GM19328 (cell line): ENCODE measurements at regions not wholly inside any gene's neighbourhood (a gene's known extent, or its start where the extent isn't known, plus 50 kb on each side); places are given as distances from the start of the nearest gene placed in this dataset.

Source experiments
- ATAC-seq: cut with Tn5 transposase; IDR thresholded peaks from one replicate; pipeline ENCODE4 v1.9.1; 2021; ENCODE audit warnings: mild to moderate bottlenecking, moderate library complexity; ENCODE audit not compliant: unreplicated experiment

DNA sequence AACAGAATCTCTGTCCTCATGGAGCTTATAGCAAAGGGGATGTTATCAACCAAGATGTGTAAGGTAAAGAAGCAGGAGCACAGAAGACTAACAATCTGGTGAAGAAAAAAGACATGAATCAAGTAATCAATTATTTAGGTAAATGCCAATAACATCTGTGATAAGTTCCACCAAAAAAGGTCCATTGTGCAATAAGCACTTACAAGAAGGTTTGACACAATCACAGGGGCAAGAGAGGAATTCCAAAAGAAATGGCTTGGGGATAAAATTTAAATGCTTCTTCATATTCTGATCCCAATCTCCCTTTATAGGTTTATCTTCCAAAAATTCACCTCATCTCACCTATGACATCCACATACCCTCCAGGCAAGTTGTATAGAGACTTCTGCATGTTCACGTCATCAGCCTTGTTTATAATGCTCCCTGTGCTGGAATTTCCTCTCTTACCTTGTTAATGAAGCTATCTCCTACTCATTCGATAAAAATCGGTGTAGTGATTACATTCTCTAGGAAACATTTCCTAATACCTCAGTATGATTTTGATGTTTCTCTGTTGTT lies 53.6 kb upstream of the DPT start:
- no peak for ATAC-seq

- ATAC-seq, result no peak
Observed at GRCh38 chr1:168783458-168784210, 54.6 kb upstream of the DPT start.

DNA sequence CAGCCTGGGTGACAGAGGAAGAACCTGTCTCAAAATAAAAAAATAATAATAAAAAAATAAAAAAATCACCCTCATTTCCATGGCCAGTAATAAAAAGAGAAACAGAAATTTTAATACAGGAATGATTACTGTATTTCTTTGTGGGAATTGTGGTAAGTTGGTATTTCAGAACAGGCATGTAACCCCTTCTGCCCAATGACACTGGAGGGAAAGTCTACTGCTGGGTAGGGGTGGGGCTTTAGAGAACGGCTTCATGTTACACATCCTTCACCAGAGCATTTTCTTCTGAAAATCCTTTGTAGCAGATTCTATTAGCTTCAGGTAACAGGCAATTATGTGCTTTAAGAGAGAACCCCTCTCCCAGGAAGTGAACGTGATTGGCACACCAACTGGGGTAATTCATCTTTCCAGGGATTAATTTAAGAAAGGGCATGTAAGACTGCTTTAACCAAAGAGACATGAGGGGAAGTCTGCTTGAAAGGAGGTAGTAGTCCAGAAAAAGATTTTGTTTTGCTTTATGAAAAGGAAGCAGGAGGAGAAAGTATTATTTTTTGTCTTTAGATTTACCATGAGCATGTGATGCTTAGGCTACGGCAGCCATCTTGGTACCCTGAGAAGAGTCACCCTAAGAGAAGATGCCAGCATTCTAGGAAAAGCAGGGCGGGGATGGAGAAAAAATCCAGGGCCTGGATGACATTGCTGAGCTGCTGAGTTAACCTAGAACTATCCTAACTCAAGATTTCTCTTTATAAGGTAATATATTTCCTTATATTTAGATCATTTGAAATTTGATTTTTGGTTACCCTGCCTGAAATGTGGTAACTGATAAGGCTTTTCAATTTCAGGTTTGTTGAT lies 57.7 kb upstream of the DPT start:
- no peak for ATAC-seq

- ATAC-seq, result no peak
Observed at GRCh38 chr1:168788258-168788657, 59.3 kb upstream of the DPT start.

DNA sequence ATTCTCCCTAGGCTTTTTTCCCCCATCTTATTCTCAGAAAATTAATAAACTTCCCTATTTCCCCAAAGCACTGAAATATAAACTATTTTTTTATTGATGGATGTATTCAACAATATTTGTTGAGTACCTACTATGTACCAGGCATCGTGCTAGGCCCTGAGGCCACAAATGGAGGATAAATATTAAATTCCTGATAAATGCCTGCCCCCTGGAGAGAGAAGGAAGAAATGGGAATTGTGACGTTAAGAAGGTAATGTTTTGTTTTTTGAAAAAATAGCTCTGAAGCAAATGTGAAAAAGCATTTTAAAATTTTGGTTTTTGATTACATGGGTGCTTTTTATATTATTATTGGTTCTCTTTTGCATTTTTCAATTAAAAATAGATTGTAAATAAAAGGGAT lies 60.5 kb upstream of the DPT start:
- no peak for ATAC-seq

DNA sequence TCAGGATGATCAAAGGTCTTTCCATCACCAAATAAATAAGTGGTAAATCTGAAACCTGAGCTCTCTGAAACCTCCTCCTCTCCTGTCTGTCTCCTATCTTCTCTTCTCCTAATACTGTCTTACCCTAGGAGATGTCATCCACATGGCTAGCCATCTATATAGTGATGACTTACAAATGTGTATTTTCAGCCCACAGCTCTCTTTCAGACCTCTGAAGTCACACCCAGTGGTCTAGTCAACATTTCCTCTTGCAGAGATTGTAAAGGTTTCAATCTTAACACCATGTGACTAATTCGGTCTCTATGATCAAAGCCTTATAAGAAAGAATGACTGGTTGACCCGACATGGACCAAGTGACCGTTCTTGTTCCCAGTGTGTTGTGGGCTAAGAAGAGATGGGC lies 63.1 kb upstream of the DPT start:
- ATAC-seq, result no peak

DNA sequence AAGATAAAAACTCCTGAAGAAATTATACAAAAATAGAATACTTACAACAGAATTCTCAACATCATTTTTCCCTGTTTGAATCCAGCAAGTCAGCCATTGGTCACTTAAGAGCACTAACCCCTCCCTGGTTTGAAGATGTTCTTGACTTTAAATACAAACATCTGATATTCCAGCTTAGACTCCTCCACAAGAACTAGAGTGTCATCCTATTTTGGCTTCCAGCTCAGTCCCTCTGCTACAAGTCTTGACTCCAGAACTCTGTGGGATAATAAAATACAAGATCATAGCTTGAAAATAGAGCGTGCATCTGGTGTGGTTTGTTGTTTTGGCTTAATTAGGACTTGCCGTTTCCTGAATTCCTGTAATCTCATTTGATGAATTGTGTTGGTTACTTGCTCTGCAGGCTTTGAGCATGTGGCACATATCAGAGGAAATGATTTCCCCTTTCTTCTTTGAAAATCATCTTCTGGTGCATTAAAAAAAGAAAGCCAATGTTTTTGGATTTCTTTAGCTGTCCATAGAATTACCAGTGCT lies 63.7 kb upstream of the DPT start:
- ATAC-seq, result no peak

- ATAC-seq, result no peak
Observed at GRCh38 chr1:168794057-168794456, 65.1 kb upstream of the DPT start.

GRCh38 chr1:168795681-168796080 lies 66.7 kb upstream of the DPT start:
- ATAC-seq, result no peak

GRCh38 chr1:168799927-168800605 lies 71.1 kb upstream of the DPT start:
- no peak for ATAC-seq

GRCh38 chr1:168801032-168801745 lies 72.2 kb upstream of the DPT start:
- no peak for ATAC-seq

- no peak for ATAC-seq
Observed at GRCh38 chr1:168803806-168804510, 75.0 kb upstream of the DPT start.

GRCh38 chr1:168806952-168807351 lies 77.9 kb upstream of the DPT start:
- ATAC-seq, result no peak

DNA sequence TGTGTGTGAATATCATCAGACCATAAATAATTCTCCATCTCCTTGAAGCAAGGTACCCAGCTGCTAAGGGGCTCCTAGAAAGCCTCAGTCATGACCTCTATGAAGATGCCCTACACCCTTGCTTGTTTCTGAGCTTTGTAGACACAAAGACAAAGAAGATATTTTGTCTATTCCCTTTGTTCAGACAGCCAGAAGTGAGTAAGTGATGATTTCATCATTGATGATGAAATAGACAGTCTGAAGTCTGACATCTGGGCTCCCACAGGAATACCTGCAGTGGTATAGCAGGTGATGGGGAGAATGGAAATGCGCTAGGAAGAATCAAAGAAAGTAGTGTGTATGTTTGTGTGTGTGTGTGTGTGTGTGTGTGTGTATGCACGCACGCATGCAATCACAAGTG lies 82.2 kb upstream of the DPT start:
- ATAC-seq, result no peak

DNA sequence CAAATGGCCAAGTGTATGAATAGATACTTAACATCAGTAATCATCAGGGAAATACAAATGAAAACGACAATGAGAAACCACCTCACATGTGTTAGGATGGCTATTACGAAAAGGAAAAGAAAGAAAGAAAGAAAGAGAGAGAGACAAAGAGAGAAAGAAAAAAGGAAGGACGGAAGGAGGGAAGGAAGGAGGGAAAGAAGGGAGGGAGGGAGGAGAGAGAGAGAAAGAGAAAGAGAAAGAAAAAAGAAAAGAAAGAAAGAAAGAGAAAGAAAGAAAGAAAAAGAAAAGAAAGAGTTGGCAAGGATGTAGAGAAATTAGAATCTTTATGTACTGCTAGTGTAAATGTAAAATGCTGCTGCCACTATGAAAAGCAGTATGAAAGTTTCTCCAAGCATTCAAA lies 90.7 kb upstream of the DPT start:
- ATAC-seq, result no peak

- no peak for ATAC-seq
Observed at GRCh38 chr1:168821434-168821833, 92.4 kb upstream of the DPT start.

DNA sequence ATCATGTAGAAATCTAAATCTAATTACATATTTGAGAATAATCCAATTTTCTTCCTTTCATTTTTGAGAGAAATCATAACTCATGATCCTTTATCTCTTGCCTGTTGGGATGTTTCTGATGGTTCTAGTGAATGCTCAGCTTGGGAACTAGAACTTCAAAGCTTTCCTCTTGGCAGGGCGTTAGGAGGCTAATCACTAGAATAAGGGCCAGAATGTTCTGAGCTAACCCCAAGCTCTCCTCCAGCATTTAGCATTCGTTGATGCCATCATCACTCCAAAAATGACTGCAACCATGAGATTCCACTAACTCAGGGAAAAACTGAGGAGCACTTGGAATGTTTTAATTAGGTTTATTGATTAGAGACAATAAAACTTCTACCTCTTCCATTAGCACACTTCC lies 93.9 kb upstream of the DPT start:
- no peak for ATAC-seq

DNA sequence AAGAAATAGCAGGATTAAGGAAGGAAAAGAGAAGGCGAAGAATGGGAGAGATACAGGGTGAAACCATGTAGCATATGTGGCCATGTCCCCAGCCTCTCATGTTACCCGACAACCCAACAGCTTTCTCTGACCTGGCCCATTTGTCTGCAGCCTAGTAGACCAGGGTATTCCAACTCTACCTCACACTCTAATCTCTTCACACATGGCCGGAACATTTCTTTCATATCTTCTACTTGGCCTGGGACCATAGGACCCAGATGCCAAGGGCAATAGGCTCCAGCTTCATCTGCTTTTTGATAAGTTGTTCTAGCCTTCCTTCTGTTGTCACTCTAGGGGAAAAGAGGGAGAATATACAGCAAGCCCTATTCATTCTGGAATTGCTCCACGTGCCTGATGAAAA lies 95.0 kb upstream of the DPT start:
- no peak for ATAC-seq

DNA sequence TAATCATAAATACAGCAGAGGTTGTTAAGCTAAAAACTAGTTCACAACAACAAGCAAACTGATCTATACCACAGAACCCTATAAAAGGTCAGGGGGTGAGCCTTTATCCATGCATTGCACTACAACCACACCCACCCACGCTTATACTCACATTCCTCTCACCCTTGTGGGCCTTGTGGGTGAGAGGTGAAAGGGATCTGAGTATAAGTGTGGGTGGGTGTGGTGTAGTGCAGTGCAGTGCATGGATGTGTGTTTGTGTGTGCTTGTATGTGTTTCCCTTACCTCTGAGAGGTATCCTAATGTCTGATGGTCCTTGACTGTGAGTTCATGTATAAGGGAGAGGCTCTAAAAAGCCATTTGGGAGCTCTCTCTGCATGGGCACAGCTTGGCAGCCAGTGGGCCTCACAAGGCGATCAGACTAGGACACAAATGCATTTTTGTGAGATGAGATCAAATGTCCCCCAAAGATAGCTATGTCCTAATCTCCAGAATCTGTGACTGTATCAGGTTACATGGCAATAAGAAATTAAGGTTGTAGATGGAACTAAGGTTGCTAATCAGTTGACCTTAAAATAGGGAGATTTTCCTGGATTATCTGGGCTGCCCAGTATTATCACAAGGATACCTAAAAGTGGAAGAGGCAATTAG lies 95.5 kb upstream of the DPT start:
- no peak for ATAC-seq
